Retinal pigment epithelial cell (primary cell): ENCODE measurements at regions not wholly inside any gene's neighbourhood (a gene's known extent, or its start where the extent isn't known, plus 50 kb on each side); places are given as distances from the start of the nearest gene placed in this dataset.

Experiments used
- DNase-seq: peaks from one replicate; pipeline ENCODE4 v3.0.0-alpha.2; 2010; ENCODE audit warnings: low read depth
- H3K4me3 ChIP-seq: 2 replicates; pipeline ENCODE4 v1.5.1; 2011; ENCODE audit warnings: mild to moderate bottlenecking, low read length, control low read depth, moderate library complexity
- CTCF ChIP-seq: conservative IDR thresholded peaks from 2 replicates; pipeline ENCODE4 v1.5.1; 2011; ENCODE audit warnings: low read depth, low read length, control low read depth, inconsistent platforms

GRCh38 chr2:142270990-142271389 lies 140.2 kb upstream of the LRP1B start:
- TF ChIP-seq CTCF: no peak
- H3K4me3 ChIP-seq: no peak overlapping the region
- no peak for DNase-seq

GRCh38 chr2:142270291-142270690 lies 139.5 kb upstream of the LRP1B start:
- H3K4me3 ChIP-seq: no peak overlapping the region
- no peak for TF ChIP-seq CTCF
- no peak for DNase-seq

- no peak for TF ChIP-seq CTCF
- no peak for DNase-seq
- H3K4me3 ChIP-seq: no peak overlapping the region
Observed at GRCh38 chr2:142259356-142259755, 128.5 kb upstream of the LRP1B start.

- no peak for DNase-seq
- H3K4me3 ChIP-seq: no peak overlapping the region
- TF ChIP-seq CTCF: no peak
Observed at GRCh38 chr2:142254031-142254430, 123.2 kb upstream of the LRP1B start.

GRCh38 chr2:142241016-142241415 lies 110.2 kb upstream of the LRP1B start:
- DNase-seq: no peak
- no peak for TF ChIP-seq CTCF
- H3K4me3 ChIP-seq: no peak overlapping the region

GRCh38 chr2:142236181-142236580 lies 105.4 kb upstream of the LRP1B start:
- no peak for DNase-seq
- H3K4me3 ChIP-seq: no peak overlapping the region
- TF ChIP-seq CTCF: no peak

- H3K4me3 ChIP-seq: no peak overlapping the region
- no peak for TF ChIP-seq CTCF
- no peak for DNase-seq
Observed at GRCh38 chr2:142234741-142235140, 103.9 kb upstream of the LRP1B start.
